Panc1 (cell line): ENCODE measurements at regions not wholly inside any gene's neighbourhood (a gene's known extent, or its start where the extent isn't known, plus 50 kb on each side); places are given as distances from the start of the nearest gene placed in this dataset.

Experiments
- SIN3A ChIP-seq: IDR thresholded peaks from 2 replicates; pipeline ENCODE4 v1.6.1; 2012; ENCODE audit warnings: low read depth, mild to moderate bottlenecking, low read length, moderate library complexity, borderline replicate concordance; ENCODE audit not compliant: insufficient read depth
- TCF7L2 ChIP-seq: IDR thresholded peaks from 2 replicates; pipeline ENCODE4 v1.6.1; 2011; ENCODE audit warnings: mild to moderate bottlenecking, low read depth, low read length, inconsistent platforms
- TF ChIP-seq, protein P1 (sequence below): fragments of 450-650 bp; IDR thresholded peaks from 2 replicates; pipeline ENCODE4 v1.5.1; 2017; ENCODE audit warnings: mild to moderate bottlenecking

DNA sequence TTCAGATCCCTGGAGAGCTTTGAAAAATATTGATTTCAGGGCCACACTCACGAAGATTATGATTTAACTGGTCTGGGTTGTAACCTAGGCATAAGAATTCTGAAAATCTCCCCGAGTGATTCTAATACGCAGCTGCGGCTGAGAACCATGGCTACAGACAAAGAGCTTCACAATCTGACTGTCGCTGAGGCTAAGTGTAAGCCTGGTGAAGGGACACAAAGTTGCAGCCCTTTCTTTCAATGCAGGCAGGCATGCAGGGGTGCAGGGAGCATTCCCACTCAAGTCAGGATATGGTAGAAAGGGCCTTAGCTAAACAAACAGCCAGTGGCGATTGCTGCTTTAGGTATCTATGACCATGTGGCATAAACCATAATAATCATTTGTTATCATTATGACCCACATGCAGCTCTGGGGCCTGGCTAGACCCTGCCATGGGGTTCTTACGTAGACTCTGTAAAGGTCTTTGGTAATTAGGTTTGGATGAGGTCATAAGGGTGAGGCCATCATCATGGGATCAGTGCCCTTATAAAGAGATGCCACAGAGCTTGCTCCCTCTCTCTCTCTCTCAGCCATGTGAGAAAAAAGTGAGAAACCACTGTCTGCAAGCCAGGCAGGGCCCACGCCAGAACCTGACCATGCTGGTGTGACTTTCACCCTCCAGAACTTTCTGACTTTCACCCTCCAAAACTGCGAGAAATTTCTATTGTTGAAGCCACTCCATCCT is 88.4 kb upstream of the LANCL2 start:
- TF ChIP-seq, protein P1, sequence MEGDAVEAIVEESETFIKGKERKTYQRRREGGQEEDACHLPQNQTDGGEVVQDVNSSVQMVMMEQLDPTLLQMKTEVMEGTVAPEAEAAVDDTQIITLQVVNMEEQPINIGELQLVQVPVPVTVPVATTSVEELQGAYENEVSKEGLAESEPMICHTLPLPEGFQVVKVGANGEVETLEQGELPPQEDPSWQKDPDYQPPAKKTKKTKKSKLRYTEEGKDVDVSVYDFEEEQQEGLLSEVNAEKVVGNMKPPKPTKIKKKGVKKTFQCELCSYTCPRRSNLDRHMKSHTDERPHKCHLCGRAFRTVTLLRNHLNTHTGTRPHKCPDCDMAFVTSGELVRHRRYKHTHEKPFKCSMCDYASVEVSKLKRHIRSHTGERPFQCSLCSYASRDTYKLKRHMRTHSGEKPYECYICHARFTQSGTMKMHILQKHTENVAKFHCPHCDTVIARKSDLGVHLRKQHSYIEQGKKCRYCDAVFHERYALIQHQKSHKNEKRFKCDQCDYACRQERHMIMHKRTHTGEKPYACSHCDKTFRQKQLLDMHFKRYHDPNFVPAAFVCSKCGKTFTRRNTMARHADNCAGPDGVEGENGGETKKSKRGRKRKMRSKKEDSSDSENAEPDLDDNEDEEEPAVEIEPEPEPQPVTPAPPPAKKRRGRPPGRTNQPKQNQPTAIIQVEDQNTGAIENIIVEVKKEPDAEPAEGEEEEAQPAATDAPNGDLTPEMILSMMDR, result no peak
- TF ChIP-seq SIN3A (no peak), TCF7L2 (no peak)
